Vagina (tissue), 2 donors: ENCODE measurements at regions not wholly inside any gene's neighbourhood (a gene's known extent, or its start where the extent isn't known, plus 50 kb on each side); places are given as distances from the start of the nearest gene placed in this dataset.

Source experiments
- DNase-seq, 2 donors: peaks; one replicate each; pipeline ENCODE4 v3.0.0-alpha.2; 2017; ENCODE audit errors: extremely low spot score in 2 of 2
- H3K27ac ChIP-seq: fragments of 200-600 bp; sonication (generic); one replicate; pipeline ENCODE4 v1.5.1; 2019
- H3K27me3 ChIP-seq: fragments of 200-600 bp; sonication (generic); one replicate; pipeline ENCODE4 v1.5.1; 2019
- H3K36me3 ChIP-seq, 2 donors: fragments of 200-600 bp; sonication (generic); one replicate each; pipeline ENCODE4 v1.5.1; 2017 to 2019
- H3K4me1 ChIP-seq: fragments of 200-600 bp; sonication (generic); one replicate; pipeline ENCODE4 v1.5.1; 2019
- H3K4me3 ChIP-seq, 2 donors: fragments of 200-600 bp; sonication (generic); 1 replicate in 1 of 2; 2 replicates in 1 of 2; pipeline ENCODE4 v1.5.1; 2016 to 2019
- H3K9me3 ChIP-seq: fragments of 200-600 bp; sonication (generic); one replicate; pipeline ENCODE4 v1.5.1; 2019
- CTCF ChIP-seq, 3 experiments: fragments of 450-650 bp in 2 of 3; fragments of 200-600 bp in 1 of 3; sonication (generic) in 1 of 3; IDR thresholded peaks; one replicate each; pipeline ENCODE4 v1.5.1; 2017 to 2019; ENCODE audit warnings: antibody characterized with exemption in 3 of 3, mild to moderate bottlenecking in 2 of 3, moderate library complexity in 2 of 3
- POLR2A ChIP-seq, 2 donors: fragments of 450-650 bp; IDR thresholded peaks; one replicate each; pipeline ENCODE4 v1.6.1; 2017; ENCODE audit warnings: antibody characterized with exemption in 2 of 2, mild to moderate bottlenecking in 2 of 2, moderate library complexity in 2 of 2
- POLR2AphosphoS5 ChIP-seq, 2 donors: sonication (generic); formaldehyde crosslinking; IDR thresholded peaks; one replicate each; pipeline ENCODE4 v1.9.0; 2017; ENCODE audit warnings: antibody characterized with exemption in 2 of 2, mild to moderate bottlenecking in 2 of 2, low read depth in 1 of 2; ENCODE audit not compliant: insufficient read depth in 1 of 2
- intact Hi-C: fragments of 100-400 bp; cut with DNase I; formaldehyde crosslinking; loops from one replicate; pipeline ENCODE4 v1.15.1; 2023

- H3K36me3 ChIP-seq = no peaks in the 10 kb centered on the region
- H3K27me3 ChIP-seq = no peaks in the 10 kb centered on the region
- DNase-seq = peak; percentile 81 to 96
- peaks cover 13% of the 10 kb centered on the region for H3K4me1 ChIP-seq
- no peak overlapping the region for H3K27ac ChIP-seq
- no peaks in the 10 kb centered on the region for H3K9me3 ChIP-seq
- intact Hi-C loops = no loop called here
- no peak overlapping the region for H3K4me3 ChIP-seq
- TF ChIP-seq POLR2AphosphoS5 (IDR thresholded peaks at IDR 0.05; ENCODE audit: insufficient read depth in 1 of 2, low read depth in 1 of 2) = no peak
- no peak for TF ChIP-seq CTCF (IDR thresholded peaks at IDR 0.05)
Observed at GRCh38 chr2:71786291-71787107, 333.1 kb downstream of the DYSF start.

GRCh38 chr2:71785516-71785981 lies 332.2 kb downstream of the DYSF start:
- H3K27me3 ChIP-seq = no peaks in the 10 kb centered on the region
- TF ChIP-seq CTCF (IDR thresholded peaks at IDR 0.05) (no peak), POLR2AphosphoS5 (IDR thresholded peaks at IDR 0.05; ENCODE audit: insufficient read depth in 1 of 2, low read depth in 1 of 2) (no peak), POLR2A (IDR thresholded peaks at IDR 0.05) (no peak)
- no peak overlapping the region for H3K4me3 ChIP-seq
- no peaks in the 10 kb centered on the region for H3K9me3 ChIP-seq
- H3K36me3 ChIP-seq = no peaks in the 10 kb centered on the region
- intact Hi-C loops = no loop called here
- H3K4me1 ChIP-seq = peaks cover 13% of the 10 kb centered on the region
- DNase-seq = peak; percentile 67 to 82
- no peak overlapping the region for H3K27ac ChIP-seq

GRCh38 chr2:71784734-71785511 lies 331.6 kb downstream of the DYSF start:
- Histone ChIP-seq H3K4me3 (no peak overlapping the region), H3K27me3 (no peaks in the 10 kb centered on the region), H3K36me3 (no peaks in the 10 kb centered on the region), H3K9me3 (no peaks in the 10 kb centered on the region), H3K27ac (no peak overlapping the region), H3K4me1 (peaks cover 13% of the 10 kb centered on the region)
- peak; percentile 62 to 96 for DNase-seq
- intact Hi-C loops = no loop called here
- peak in 1 of 2 donors; percentile 36 for TF ChIP-seq POLR2AphosphoS5 (IDR thresholded peaks at IDR 0.05; ENCODE audit: insufficient read depth in 1 of 2, low read depth in 1 of 2)
- no peak for TF ChIP-seq CTCF (IDR thresholded peaks at IDR 0.05)

GRCh38 chr2:71783815-71784214 lies 330.5 kb downstream of the DYSF start:
- Histone ChIP-seq H3K9me3 (no peaks in the 10 kb centered on the region), H3K4me3 (no peak overlapping the region), H3K27me3 (no peaks in the 10 kb centered on the region), H3K4me1 (peaks cover 13% of the 10 kb centered on the region), H3K36me3 (no peaks in the 10 kb centered on the region), H3K27ac (no peak overlapping the region)
- DNase-seq = peak in 1 of 2 donors; percentile 40
- no peak for TF ChIP-seq CTCF (IDR thresholded peaks at IDR 0.05)
- no peak for TF ChIP-seq POLR2A (IDR thresholded peaks at IDR 0.05)
- no peak for TF ChIP-seq POLR2AphosphoS5 (IDR thresholded peaks at IDR 0.05; ENCODE audit: insufficient read depth in 1 of 2, low read depth in 1 of 2)
- intact Hi-C loops = no loop called here
